Spleen (tissue), 7 donors: ENCODE measurements at regions not wholly inside any gene's neighbourhood (a gene's known extent, or its start where the extent isn't known, plus 50 kb on each side); places are given as distances from the start of the nearest gene placed in this dataset.

ENCODE experiments used
- POLR2A ChIP-seq, 3 donors: fragments of 450-650 bp; IDR thresholded peaks; one replicate each; pipeline ENCODE4 v1.5.1; 2017; ENCODE audit warnings: antibody characterized with exemption in 3 of 3, mild to moderate bottlenecking in 1 of 3
- POLR2AphosphoS5 ChIP-seq, 3 donors: sonication (generic); formaldehyde crosslinking; IDR thresholded peaks; one replicate each; pipeline ENCODE4 v1.5.1; 2017; ENCODE audit warnings: antibody characterized with exemption in 3 of 3
- TF ChIP-seq, protein P1 (sequence below), 11 experiments: fragments of 200-600 bp in 7 of 11; fragments of 450-650 bp in 4 of 11; sonication (generic) in 4 of 11; IDR thresholded peaks in 8 of 11; conservative IDR thresholded peaks in 3 of 11; 1 replicate in 7 of 11; 2 replicates in 4 of 11; pipeline versions ENCODE4 v1.4.0 to v1.8.0; 2016 to 2021; ENCODE audit warnings: antibody characterized with exemption in 11 of 11, inconsistent platforms in 4 of 11, mild to moderate bottlenecking in 1 of 11
- donor health status: DM: no; HTN: no; CAD: no; lungs with moderate emphysema.
- donor health status: DM: no; HTN: no; CAD: no.
- donor health status: DM: no; HTN: no; CAD: no.

DNA sequence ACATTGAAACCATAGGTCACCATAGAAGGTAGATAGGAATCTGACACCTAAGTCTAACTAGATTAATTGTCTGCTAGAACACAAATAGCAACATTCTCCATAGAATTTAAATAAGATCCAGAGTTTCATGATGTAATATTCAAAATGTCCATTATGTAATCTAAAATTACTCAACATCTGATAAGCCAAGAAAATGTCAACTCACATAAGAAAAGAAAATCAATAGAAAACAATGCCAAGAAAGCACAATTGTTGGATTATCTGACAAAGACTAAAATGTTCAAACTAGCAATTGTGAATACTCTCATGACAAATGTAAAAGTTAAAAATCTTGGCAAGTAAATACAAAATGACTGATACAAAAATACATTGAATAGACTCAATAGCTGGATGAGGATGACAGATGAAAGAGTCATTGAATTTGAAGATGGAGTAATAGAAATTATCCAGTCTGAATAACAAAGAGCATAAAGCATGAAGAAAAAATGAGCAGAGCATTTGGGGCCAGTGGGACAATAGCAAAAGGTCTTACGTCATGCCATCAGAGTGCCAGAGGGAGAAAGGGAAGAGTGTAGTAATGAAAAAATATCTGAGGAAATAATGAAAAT, 358.6 kb downstream of the METTL4 start:
- TF ChIP-seq POLR2A (IDR thresholded peaks at IDR 0.05) (no peak), POLR2AphosphoS5 (IDR thresholded peaks at IDR 0.05) (no peak)
- TF ChIP-seq, protein P1, sequence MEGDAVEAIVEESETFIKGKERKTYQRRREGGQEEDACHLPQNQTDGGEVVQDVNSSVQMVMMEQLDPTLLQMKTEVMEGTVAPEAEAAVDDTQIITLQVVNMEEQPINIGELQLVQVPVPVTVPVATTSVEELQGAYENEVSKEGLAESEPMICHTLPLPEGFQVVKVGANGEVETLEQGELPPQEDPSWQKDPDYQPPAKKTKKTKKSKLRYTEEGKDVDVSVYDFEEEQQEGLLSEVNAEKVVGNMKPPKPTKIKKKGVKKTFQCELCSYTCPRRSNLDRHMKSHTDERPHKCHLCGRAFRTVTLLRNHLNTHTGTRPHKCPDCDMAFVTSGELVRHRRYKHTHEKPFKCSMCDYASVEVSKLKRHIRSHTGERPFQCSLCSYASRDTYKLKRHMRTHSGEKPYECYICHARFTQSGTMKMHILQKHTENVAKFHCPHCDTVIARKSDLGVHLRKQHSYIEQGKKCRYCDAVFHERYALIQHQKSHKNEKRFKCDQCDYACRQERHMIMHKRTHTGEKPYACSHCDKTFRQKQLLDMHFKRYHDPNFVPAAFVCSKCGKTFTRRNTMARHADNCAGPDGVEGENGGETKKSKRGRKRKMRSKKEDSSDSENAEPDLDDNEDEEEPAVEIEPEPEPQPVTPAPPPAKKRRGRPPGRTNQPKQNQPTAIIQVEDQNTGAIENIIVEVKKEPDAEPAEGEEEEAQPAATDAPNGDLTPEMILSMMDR (IDR thresholded peaks at IDR 0.05 in 8 of 11, conservative IDR thresholded peaks at IDR 0.05 in 3 of 11): no peak
